A549 (cell line): ENCODE measurements at regions not wholly inside any gene's neighbourhood (a gene's known extent, or its start where the extent isn't known, plus 50 kb on each side); places are given as distances from the start of the nearest gene placed in this dataset.

Experiments used
- CBX2 ChIP-seq: fragments of 200-600 bp; sonication (generic); IDR thresholded peaks from 2 replicates; pipeline ENCODE4 v1.6.1; 2016; ENCODE audit warnings: low read depth, mild to moderate bottlenecking, borderline replicate concordance
- CTCF ChIP-seq: fragments of >200 bp; sonication (Bioruptor Twin); formaldehyde crosslinking; IDR thresholded peaks from 3 replicates; pipeline ENCODE4 v1.5.1; 2016
- FOSL2 ChIP-seq, 2 experiments: fragments of 450-650 bp in 1 of 2; fragments of >200 bp in 1 of 2; sonication (Bioruptor Twin) in 1 of 2; formaldehyde crosslinking; IDR thresholded peaks; 2 replicates each; pipeline versions ENCODE4 v1.5.0 to v1.6.1; 2016 to 2020; ENCODE audit warnings: mild to moderate bottlenecking in 1 of 2, moderate library complexity in 1 of 2
- HMGXB4 ChIP-seq: fragments of 250-450 bp; sonication (Bioruptor Pico); IDR thresholded peaks from 2 replicates; pipeline ENCODE4 v1.5.0; 2021; ENCODE audit warnings: mild to moderate bottlenecking, moderate library complexity, borderline replicate concordance
- JUN ChIP-seq, 2 experiments: fragments of >200 bp; sonication (Bioruptor Twin); formaldehyde crosslinking; IDR thresholded peaks; 2 replicates in 1 of 2; 3 replicates in 1 of 2; pipeline ENCODE4 v1.6.1; 2016 to 2017

- TF ChIP-seq JUN (IDR thresholded peaks at IDR 0.05) (no peak), HMGXB4 (CRISPR knock-in tag) (no peak), FOSL2 (IDR thresholded peaks at IDR 0.05) (no peak), FOSL2 (CRISPR knock-in tag; IDR thresholded peaks at IDR 0.05) (no peak), CBX2 (no peak), CTCF (no peak)
Observed at GRCh38 chrX:69062493-69062892, 102.8 kb downstream of the PJA1 start.
